ENCODE measurements at regions not wholly inside any gene's neighbourhood (a gene's known extent, or its start where the extent isn't known, plus 50 kb on each side); places are given as distances from the start of the nearest gene placed in this dataset.

- CTCF ChIA-PET = interaction anchor here (0.7 to 2.1 kb wide), 6 partner anchors 17 to 101 kb away, joined by 3 to 9 read pairs (median 4); no protein-coding TSS in a partner anchor
- FAIRE-seq = no peak
- H3K4me1 ChIP-seq = peaks cover 8% of the 10 kb centered on the region; the same call in 2 of the 3 replicates
- H3K4me2 ChIP-seq = no peak overlapping the region
- POLR2A ChIA-PET = interaction anchor here (1.5 kb wide), 1 partner anchor 52 kb away, joined by 10 read pairs; the partner anchor contains the start of gene DAB2
- H3K27ac ChIP-seq = peak overlapping the region in 1 of 2 experiments; percentile 62; a peak in 3 of 6 replicates
- no peak for ATAC-seq
- no peak for TF ChIP-seq NPAS2 (CRISPR knock-in tag; IDR thresholded peaks at IDR 0.05; ENCODE audit: borderline replicate concordance)
- no peak for TF ChIP-seq KDM1A (IDR thresholded peaks at IDR 0.05; ENCODE audit: low read depth)
- TF ChIP-seq CBX2 (IDR thresholded peaks at IDR 0.05; ENCODE audit: borderline replicate concordance, low read depth) = no peak
- TF ChIP-seq SREBF2 (IDR thresholded peaks at IDR 0.05) = no peak
- no peak for TF ChIP-seq JUN (IDR thresholded peaks at IDR 0.05)
- no peak for TF ChIP-seq CHD4 (IDR thresholded peaks at IDR 0.05; ENCODE audit: borderline replicate concordance)
- TF ChIP-seq POLR2A (IDR thresholded peaks at IDR 0.05; ENCODE audit: low read length) = no peak
- no peak for TF ChIP-seq EP300 (IDR thresholded peaks at IDR 0.05)
- TF ChIP-seq, protein P1, sequence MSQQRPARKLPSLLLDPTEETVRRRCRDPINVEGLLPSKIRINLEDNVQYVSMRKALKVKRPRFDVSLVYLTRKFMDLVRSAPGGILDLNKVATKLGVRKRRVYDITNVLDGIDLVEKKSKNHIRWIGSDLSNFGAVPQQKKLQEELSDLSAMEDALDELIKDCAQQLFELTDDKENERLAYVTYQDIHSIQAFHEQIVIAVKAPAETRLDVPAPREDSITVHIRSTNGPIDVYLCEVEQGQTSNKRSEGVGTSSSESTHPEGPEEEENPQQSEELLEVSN (IDR thresholded peaks at IDR 0.05; ENCODE audit: borderline replicate concordance, low read depth) = no peak
- TF ChIP-seq RAD21 (conservative IDR thresholded peaks at IDR 0.05 in 1 of 2, IDR thresholded peaks at IDR 0.05 in 1 of 2) = no peak
- TF ChIP-seq MAFK (IDR thresholded peaks at IDR 0.05; ENCODE audit: partially characterized antibody) = no peak
- TF ChIP-seq RARB (CRISPR knock-in tag; IDR thresholded peaks at IDR 0.05) = no peak
- no peak for TF ChIP-seq RFX5 (IDR thresholded peaks at IDR 0.05)
- TF ChIP-seq HOXB13 (CRISPR knock-in tag; IDR thresholded peaks at IDR 0.05; ENCODE audit: low read depth) = no peak
- no peak for TF ChIP-seq SMC3 (IDR thresholded peaks at IDR 0.05)
- TF ChIP-seq MYC (IDR thresholded peaks at IDR 0.05; ENCODE audit: borderline replicate concordance, low read length) = no peak
- H3K9me3 ChIP-seq = no peaks in the 10 kb centered on the region
- no peak for DNase-seq (ENCODE audit: low read depth in 1 of 2, low spot score in 1 of 2)
- 89% methylated on average over 2 of the region's 2 CpGs for WGBS (ENCODE audit: missing lambda C conversion rate)
- no peak overlapping the region for H3K4me3 ChIP-seq
Measured at GRCh38 chr5:39476843-39477220, 52.1 kb upstream of the DAB2 start.

DNA sequence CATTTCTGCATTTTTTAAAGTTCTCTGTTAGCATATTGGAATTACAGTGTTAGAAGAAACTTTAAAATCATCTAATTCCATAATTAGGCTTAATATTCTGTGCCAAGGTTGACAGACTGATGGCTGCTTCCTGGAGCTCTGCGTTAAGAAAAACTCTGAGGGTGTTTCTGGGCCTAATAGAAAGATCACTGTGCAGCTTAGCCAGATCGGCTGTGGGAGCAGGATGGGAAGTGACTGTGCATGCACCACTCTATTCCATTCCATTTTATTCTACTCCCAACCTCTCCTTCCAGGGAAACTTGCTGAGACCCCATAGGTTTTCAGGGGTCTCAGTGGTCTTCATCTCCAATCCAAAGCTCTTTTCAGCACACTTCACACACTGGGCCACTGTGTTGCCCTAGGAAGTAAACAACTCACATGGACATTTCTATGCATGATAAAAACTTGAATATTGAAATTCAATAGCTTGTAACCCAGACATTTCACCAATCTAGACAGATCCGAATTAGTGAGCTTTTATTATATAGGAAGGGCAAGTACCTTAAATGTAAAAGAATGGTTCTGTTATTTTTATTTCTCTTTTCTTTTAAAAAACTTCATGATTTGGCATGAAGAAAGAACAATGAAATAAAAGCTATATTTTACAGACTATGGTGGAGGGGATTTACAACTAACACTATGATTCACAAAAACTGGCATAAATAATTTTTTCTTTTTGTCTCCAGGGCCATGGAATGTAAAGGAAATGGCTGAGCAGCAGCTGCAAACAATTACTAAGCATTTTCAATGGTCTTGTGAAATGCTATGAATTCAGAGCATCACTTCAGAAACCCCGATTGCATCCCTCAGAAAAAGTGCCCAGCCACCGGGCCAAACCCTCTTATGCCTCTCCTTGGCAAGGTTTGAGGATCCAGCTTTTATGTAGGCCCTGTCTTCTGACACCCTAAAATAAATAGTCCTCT lies 51.4 kb upstream of the DAB2 start:
- CTCF ChIA-PET = interaction anchor here (0.6 to 2.1 kb wide), 10 partner anchors 8 to 259 kb away, joined by 3 to 9 read pairs (median 4); no protein-coding TSS in a partner anchor
- 80% methylated on average over 5 of the region's 5 CpGs for WGBS (ENCODE audit: missing lambda C conversion rate)
- POLR2A ChIA-PET = interaction anchor here (1.5 kb wide), 1 partner anchor 51 kb away, joined by 10 read pairs; the partner anchor contains the start of gene DAB2
- ATAC-seq = no peak
- no peak for DNase-seq (ENCODE audit: low read depth in 1 of 2, low spot score in 1 of 2)
- no peaks in the 10 kb centered on the region for H3K9me3 ChIP-seq
- peak overlapping the region in 1 of 2 experiments; percentile 62; a peak in 3 of 6 replicates for H3K27ac ChIP-seq
- peaks cover 8% of the 10 kb centered on the region; the same call in 2 of the 3 replicates for H3K4me1 ChIP-seq
- H3K4me2 ChIP-seq = no peak overlapping the region
- TF ChIP-seq, protein P2, sequence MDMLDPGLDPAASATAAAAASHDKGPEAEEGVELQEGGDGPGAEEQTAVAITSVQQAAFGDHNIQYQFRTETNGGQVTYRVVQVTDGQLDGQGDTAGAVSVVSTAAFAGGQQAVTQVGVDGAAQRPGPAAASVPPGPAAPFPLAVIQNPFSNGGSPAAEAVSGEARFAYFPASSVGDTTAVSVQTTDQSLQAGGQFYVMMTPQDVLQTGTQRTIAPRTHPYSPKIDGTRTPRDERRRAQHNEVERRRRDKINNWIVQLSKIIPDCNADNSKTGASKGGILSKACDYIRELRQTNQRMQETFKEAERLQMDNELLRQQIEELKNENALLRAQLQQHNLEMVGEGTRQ (IDR thresholded peaks at IDR 0.05) = no peak
- TF ChIP-seq ZSCAN20 (CRISPR knock-in tag; IDR thresholded peaks at IDR 0.05) (no peak), HEYL (CRISPR knock-in tag; IDR thresholded peaks at IDR 0.05) (no peak), RCOR1 (IDR thresholded peaks at IDR 0.05; ENCODE audit: low read depth, low read length) (no peak), MAX (IDR thresholded peaks at IDR 0.05) (no peak)
- no peak for FAIRE-seq
- H3K4me3 ChIP-seq = no peak overlapping the region

- WGBS (ENCODE audit: missing lambda C conversion rate) = 93% methylated on average over 3 of the region's 3 CpGs
- POLR2A ChIA-PET = interaction anchor here (1.5 kb wide), 1 partner anchor 50 kb away, joined by 10 read pairs; the partner anchor contains the start of gene DAB2
- Histone ChIP-seq H3K4me1 (peaks cover 8% of the 10 kb centered on the region; the same call in 2 of the 3 replicates), H3K4me3 (no peak overlapping the region), H3K9me3 (no peaks in the 10 kb centered on the region), H3K4me2 (no peak overlapping the region), H3K27ac (no peak overlapping the region)
- CTCF ChIA-PET = interaction anchor here (0.8 to 2.1 kb wide), 6 partner anchors 9 to 258 kb away, joined by 3 to 9 read pairs (median 4); no protein-coding TSS in a partner anchor
- FAIRE-seq = no peak
- DNase-seq (ENCODE audit: low read depth in 1 of 2, low spot score in 1 of 2) = no peak
- no peak for ATAC-seq
- no peak for TF ChIP-seq TP53 (CRISPR knock-in tag; IDR thresholded peaks at IDR 0.05)
- TF ChIP-seq GATA3 (IDR thresholded peaks at IDR 0.05; ENCODE audit: borderline replicate concordance) = no peak
- no peak for TF ChIP-seq EP300 (IDR thresholded peaks at IDR 0.05)
- no peak for TF ChIP-seq JUN (IDR thresholded peaks at IDR 0.05)
- TF ChIP-seq MAX (IDR thresholded peaks at IDR 0.05) = no peak
- no peak for TF ChIP-seq FOSB (CRISPR knock-in tag; IDR thresholded peaks at IDR 0.05)
- TF ChIP-seq HDAC2 (IDR thresholded peaks at IDR 0.05) = no peak
- no peak for TF ChIP-seq BCL3 (IDR thresholded peaks at IDR 0.05)
- no peak for TF ChIP-seq FOXS1 (CRISPR knock-in tag; IDR thresholded peaks at IDR 0.05)
- no peak for TF ChIP-seq BHLHE40 (IDR thresholded peaks at IDR 0.05; ENCODE audit: low read depth, low read length)
- no peak for TF ChIP-seq HOXB5 (CRISPR knock-in tag; IDR thresholded peaks at IDR 0.05)
- TF ChIP-seq, protein P3, sequence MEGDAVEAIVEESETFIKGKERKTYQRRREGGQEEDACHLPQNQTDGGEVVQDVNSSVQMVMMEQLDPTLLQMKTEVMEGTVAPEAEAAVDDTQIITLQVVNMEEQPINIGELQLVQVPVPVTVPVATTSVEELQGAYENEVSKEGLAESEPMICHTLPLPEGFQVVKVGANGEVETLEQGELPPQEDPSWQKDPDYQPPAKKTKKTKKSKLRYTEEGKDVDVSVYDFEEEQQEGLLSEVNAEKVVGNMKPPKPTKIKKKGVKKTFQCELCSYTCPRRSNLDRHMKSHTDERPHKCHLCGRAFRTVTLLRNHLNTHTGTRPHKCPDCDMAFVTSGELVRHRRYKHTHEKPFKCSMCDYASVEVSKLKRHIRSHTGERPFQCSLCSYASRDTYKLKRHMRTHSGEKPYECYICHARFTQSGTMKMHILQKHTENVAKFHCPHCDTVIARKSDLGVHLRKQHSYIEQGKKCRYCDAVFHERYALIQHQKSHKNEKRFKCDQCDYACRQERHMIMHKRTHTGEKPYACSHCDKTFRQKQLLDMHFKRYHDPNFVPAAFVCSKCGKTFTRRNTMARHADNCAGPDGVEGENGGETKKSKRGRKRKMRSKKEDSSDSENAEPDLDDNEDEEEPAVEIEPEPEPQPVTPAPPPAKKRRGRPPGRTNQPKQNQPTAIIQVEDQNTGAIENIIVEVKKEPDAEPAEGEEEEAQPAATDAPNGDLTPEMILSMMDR (IDR thresholded peaks at IDR 0.05) = no peak
Measured at GRCh38 chr5:39475159-39475571, 50.4 kb upstream of the DAB2 start.
